ENCODE measurements at regions not wholly inside any gene's neighbourhood (a gene's known extent, or its start where the extent isn't known, plus 50 kb on each side); places are given as distances from the start of the nearest gene placed in this dataset.

DNA sequence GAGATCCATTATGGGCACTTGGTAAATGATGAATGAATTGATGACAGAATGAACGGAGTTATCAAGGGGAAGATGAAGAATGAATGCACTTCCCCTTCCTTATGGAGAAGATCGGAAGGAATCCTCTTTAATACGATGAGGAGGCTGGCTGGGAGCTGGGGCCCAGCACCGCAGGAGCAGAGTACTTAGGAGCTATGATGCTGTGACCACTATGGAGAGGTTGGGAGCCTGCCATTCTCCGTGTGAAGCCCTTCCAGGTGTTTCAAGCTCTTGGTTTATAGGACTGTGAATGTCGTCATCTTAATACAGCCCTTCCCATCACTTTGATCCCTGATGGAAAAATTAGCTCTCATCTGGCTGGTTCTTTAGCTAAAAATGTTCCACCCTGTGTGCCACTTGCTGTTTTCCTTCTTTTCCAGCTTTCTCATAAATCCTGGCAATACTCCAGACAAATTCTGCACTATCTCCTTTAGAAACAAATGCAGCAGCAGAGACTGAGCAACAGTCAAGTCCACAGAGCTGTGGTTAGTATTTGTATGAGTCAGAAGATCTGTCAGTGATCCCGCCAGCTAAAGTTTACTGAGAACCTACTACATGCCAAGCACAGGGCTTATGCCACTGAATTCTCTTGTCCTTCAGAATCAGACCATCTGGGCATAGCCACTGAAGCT, 263.1 kb upstream of the CRY1 start:
- TF ChIP-seq, protein P1, sequence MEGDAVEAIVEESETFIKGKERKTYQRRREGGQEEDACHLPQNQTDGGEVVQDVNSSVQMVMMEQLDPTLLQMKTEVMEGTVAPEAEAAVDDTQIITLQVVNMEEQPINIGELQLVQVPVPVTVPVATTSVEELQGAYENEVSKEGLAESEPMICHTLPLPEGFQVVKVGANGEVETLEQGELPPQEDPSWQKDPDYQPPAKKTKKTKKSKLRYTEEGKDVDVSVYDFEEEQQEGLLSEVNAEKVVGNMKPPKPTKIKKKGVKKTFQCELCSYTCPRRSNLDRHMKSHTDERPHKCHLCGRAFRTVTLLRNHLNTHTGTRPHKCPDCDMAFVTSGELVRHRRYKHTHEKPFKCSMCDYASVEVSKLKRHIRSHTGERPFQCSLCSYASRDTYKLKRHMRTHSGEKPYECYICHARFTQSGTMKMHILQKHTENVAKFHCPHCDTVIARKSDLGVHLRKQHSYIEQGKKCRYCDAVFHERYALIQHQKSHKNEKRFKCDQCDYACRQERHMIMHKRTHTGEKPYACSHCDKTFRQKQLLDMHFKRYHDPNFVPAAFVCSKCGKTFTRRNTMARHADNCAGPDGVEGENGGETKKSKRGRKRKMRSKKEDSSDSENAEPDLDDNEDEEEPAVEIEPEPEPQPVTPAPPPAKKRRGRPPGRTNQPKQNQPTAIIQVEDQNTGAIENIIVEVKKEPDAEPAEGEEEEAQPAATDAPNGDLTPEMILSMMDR (IDR thresholded peaks at IDR 0.05): no peak
- no peak for TF ChIP-seq POLR2A (IDR thresholded peaks at IDR 0.05)
